ENCODE measurements at regions not wholly inside any gene's neighbourhood (a gene's known extent, or its start where the extent isn't known, plus 50 kb on each side); places are given as distances from the start of the nearest gene placed in this dataset.
A peak's percentile ranks its signal among the peaks of the same experiment; 100 is the strongest.

GRCh38 chr1:80059940-80060339 is 1053.4 kb upstream of the ADGRL4 start:
- WGBS: 64% methylated on average over 4 of the region's 4 CpGs

GRCh38 chr1:80056179-80056578 is 1049.6 kb upstream of the ADGRL4 start:
- H2AK5ac ChIP-seq (ENCODE audit: low read length, severe bottlenecking): no peak overlapping the region
- no peak overlapping the region for H3K4ac ChIP-seq (ENCODE audit: low read depth in 1 of 2, low read length in 2 of 2)
- no peak overlapping the region for H3K18ac ChIP-seq (ENCODE audit: low read depth in 1 of 2, low read length in 2 of 2)
- H3K4me3 ChIP-seq (ENCODE audit: insufficient read depth in 1 of 2, low read depth in 1 of 2, low read length in 2 of 2): no peak overlapping the region
- no peak overlapping the region for H3K23ac ChIP-seq (ENCODE audit: low read length in 2 of 2)
- no peaks in the 10 kb centered on the region for H3K9me3 ChIP-seq (ENCODE audit: control insufficient read depth, low read length)
- H4K8ac ChIP-seq (ENCODE audit: low read length): no peak overlapping the region
- no peak overlapping the region for H3K9ac ChIP-seq (ENCODE audit: low read length)
- no peak overlapping the region for H2BK15ac ChIP-seq (ENCODE audit: low read depth, poor library complexity, severe bottlenecking)
- H3K27me3 ChIP-seq (ENCODE audit: control insufficient read depth in 1 of 2, insufficient read depth in 1 of 2, low read length in 2 of 2): no peaks in the 10 kb centered on the region
- no peak overlapping the region for H3K27ac ChIP-seq (ENCODE audit: low read length, poor library complexity, severe bottlenecking)
- H2BK5ac ChIP-seq (ENCODE audit: low read depth, low read length, poor library complexity, severe bottlenecking): no peak overlapping the region
- no peak overlapping the region for H2BK120ac ChIP-seq (ENCODE audit: low read depth, low read length)
- H3K79me1 ChIP-seq (replicated peaks; ENCODE audit: low read length, poor library complexity, severe bottlenecking): no peaks in the 10 kb centered on the region
- H2BK12ac ChIP-seq (ENCODE audit: low read length in 2 of 2): no peak overlapping the region
- H3K4me2 ChIP-seq (ENCODE audit: low read length, poor library complexity, severe bottlenecking): no peak overlapping the region
- no peaks in the 10 kb centered on the region for H3K36me3 ChIP-seq (ENCODE audit: control insufficient read depth in 1 of 2, insufficient read depth in 2 of 2, low read depth in 1 of 2, low read length in 2 of 2)
- no peak overlapping the region for H2AFZ ChIP-seq (ENCODE audit: low read depth, low read length)
- no peak overlapping the region for H3K14ac ChIP-seq (ENCODE audit: low read length in 2 of 2)
- H4K91ac ChIP-seq (ENCODE audit: low read length): no peak overlapping the region
- peaks cover 7% of the 10 kb centered on the region for H3K4me1 ChIP-seq (ENCODE audit: control insufficient read depth, insufficient read depth, low read depth, low read length)
- DNase-seq: no peak

More at GRCh38 chr1:80059940-80060339, 1053.4 kb upstream of the ADGRL4 start:
- no peak overlapping the region for H2BK12ac ChIP-seq (ENCODE audit: low read length in 2 of 2)
- H2AFZ ChIP-seq (ENCODE audit: low read depth, low read length): no peak overlapping the region
- H3K9me3 ChIP-seq (ENCODE audit: control insufficient read depth, low read length): no peaks in the 10 kb centered on the region
- H3K27ac ChIP-seq (ENCODE audit: low read length, poor library complexity, severe bottlenecking): no peak overlapping the region
- H3K79me1 ChIP-seq (replicated peaks; ENCODE audit: low read length, poor library complexity, severe bottlenecking): no peaks in the 10 kb centered on the region
- H4K8ac ChIP-seq (ENCODE audit: low read length): no peak overlapping the region
- no peak overlapping the region for H2BK5ac ChIP-seq (ENCODE audit: low read depth, low read length, poor library complexity, severe bottlenecking)
- H3K14ac ChIP-seq (ENCODE audit: low read length in 2 of 2): no peak overlapping the region
- H3K4me2 ChIP-seq (ENCODE audit: low read length, poor library complexity, severe bottlenecking): no peak overlapping the region
- H2BK120ac ChIP-seq (ENCODE audit: low read depth, low read length): no peak overlapping the region
- H3K18ac ChIP-seq (ENCODE audit: low read depth in 1 of 2, low read length in 2 of 2): no peak overlapping the region
- no peak overlapping the region for H3K4me3 ChIP-seq (ENCODE audit: insufficient read depth in 1 of 2, low read depth in 1 of 2, low read length in 2 of 2)
- no peaks in the 10 kb centered on the region for H3K27me3 ChIP-seq (ENCODE audit: control insufficient read depth in 1 of 2, insufficient read depth in 1 of 2, low read length in 2 of 2)
- no peak for DNase-seq
- H2BK15ac ChIP-seq (ENCODE audit: low read depth, poor library complexity, severe bottlenecking): no peak overlapping the region
- no peak overlapping the region for H3K9ac ChIP-seq (ENCODE audit: low read length)
- no peaks in the 10 kb centered on the region for H3K36me3 ChIP-seq (ENCODE audit: control insufficient read depth in 1 of 2, insufficient read depth in 2 of 2, low read depth in 1 of 2, low read length in 2 of 2)
- H3K4me1 ChIP-seq (ENCODE audit: control insufficient read depth, insufficient read depth, low read depth, low read length): no peaks in the 10 kb centered on the region
- H3K23ac ChIP-seq (ENCODE audit: low read length in 2 of 2): no peak overlapping the region
- no peak overlapping the region for H2AK5ac ChIP-seq (ENCODE audit: low read length, severe bottlenecking)
- H4K91ac ChIP-seq (ENCODE audit: low read length): no peak overlapping the region
- no peak overlapping the region for H3K4ac ChIP-seq (ENCODE audit: low read depth in 1 of 2, low read length in 2 of 2)

- peak; percentile 77 for DNase-seq
- no peak overlapping the region for H4K91ac ChIP-seq (ENCODE audit: low read length)
- 72% methylated on average over 7 of the region's 7 CpGs for WGBS
- peak overlapping the region; percentile 11 for H3K27ac ChIP-seq (ENCODE audit: low read length, poor library complexity, severe bottlenecking)
- no peaks in the 10 kb centered on the region for H3K79me1 ChIP-seq (replicated peaks; ENCODE audit: low read length, poor library complexity, severe bottlenecking)
- H4K8ac ChIP-seq (ENCODE audit: low read length): no peak overlapping the region
- no peak overlapping the region for H2BK120ac ChIP-seq (ENCODE audit: low read depth, low read length)
- no peak overlapping the region for H2BK15ac ChIP-seq (ENCODE audit: low read depth, poor library complexity, severe bottlenecking)
- H3K4me2 ChIP-seq (ENCODE audit: low read length, poor library complexity, severe bottlenecking): no peak overlapping the region
- H3K14ac ChIP-seq (ENCODE audit: low read length in 2 of 2): no peak overlapping the region
- no peak overlapping the region for H2BK12ac ChIP-seq (ENCODE audit: low read length in 2 of 2)
- H3K4me1 ChIP-seq (ENCODE audit: control insufficient read depth, insufficient read depth, low read depth, low read length): peaks cover 7% of the 10 kb centered on the region
- H3K36me3 ChIP-seq (ENCODE audit: control insufficient read depth in 1 of 2, insufficient read depth in 2 of 2, low read depth in 1 of 2, low read length in 2 of 2): no peaks in the 10 kb centered on the region
- no peak overlapping the region for H3K18ac ChIP-seq (ENCODE audit: low read depth in 1 of 2, low read length in 2 of 2)
- no peak overlapping the region for H2AK5ac ChIP-seq (ENCODE audit: low read length, severe bottlenecking)
- H3K9ac ChIP-seq (ENCODE audit: low read length): no peak overlapping the region
- H3K4ac ChIP-seq (ENCODE audit: low read depth in 1 of 2, low read length in 2 of 2): peak overlapping the region in 1 of 2 experiments; percentile 26
- H3K27me3 ChIP-seq (ENCODE audit: control insufficient read depth in 1 of 2, insufficient read depth in 1 of 2, low read length in 2 of 2): no peaks in the 10 kb centered on the region
- H2BK5ac ChIP-seq (ENCODE audit: low read depth, low read length, poor library complexity, severe bottlenecking): no peak overlapping the region
- no peak overlapping the region for H3K4me3 ChIP-seq (ENCODE audit: insufficient read depth in 1 of 2, low read depth in 1 of 2, low read length in 2 of 2)
- no peak overlapping the region for H3K23ac ChIP-seq (ENCODE audit: low read length in 2 of 2)
- no peak overlapping the region for H2AFZ ChIP-seq (ENCODE audit: low read depth, low read length)
- no peaks in the 10 kb centered on the region for H3K9me3 ChIP-seq (ENCODE audit: control insufficient read depth, low read length)
These were observed 1047.6 kb upstream of the ADGRL4 start for GRCh38 chr1:80054129-80054528.

- no peak overlapping the region for H3K23ac ChIP-seq (ENCODE audit: low read length in 2 of 2)
- H3K4ac ChIP-seq (ENCODE audit: low read depth in 1 of 2, low read length in 2 of 2): peak overlapping the region in 1 of 2 experiments; percentile 26
- no peaks in the 10 kb centered on the region for H3K9me3 ChIP-seq (ENCODE audit: control insufficient read depth, low read length)
- H4K8ac ChIP-seq (ENCODE audit: low read length): no peak overlapping the region
- H2AFZ ChIP-seq (ENCODE audit: low read depth, low read length): no peak overlapping the region
- WGBS: 93% methylated on average over 12 of the region's 14 CpGs
- no peak overlapping the region for H3K9ac ChIP-seq (ENCODE audit: low read length)
- H3K27ac ChIP-seq (ENCODE audit: low read length, poor library complexity, severe bottlenecking): no peak overlapping the region
- H3K18ac ChIP-seq (ENCODE audit: low read depth in 1 of 2, low read length in 2 of 2): no peak overlapping the region
- no peaks in the 10 kb centered on the region for H3K79me1 ChIP-seq (replicated peaks; ENCODE audit: low read length, poor library complexity, severe bottlenecking)
- no peak overlapping the region for H3K4me3 ChIP-seq (ENCODE audit: insufficient read depth in 1 of 2, low read depth in 1 of 2, low read length in 2 of 2)
- H4K91ac ChIP-seq (ENCODE audit: low read length): no peak overlapping the region
- H2BK5ac ChIP-seq (ENCODE audit: low read depth, low read length, poor library complexity, severe bottlenecking): no peak overlapping the region
- H2BK15ac ChIP-seq (ENCODE audit: low read depth, poor library complexity, severe bottlenecking): no peak overlapping the region
- no peak overlapping the region for H3K4me2 ChIP-seq (ENCODE audit: low read length, poor library complexity, severe bottlenecking)
- H3K27me3 ChIP-seq (ENCODE audit: control insufficient read depth in 1 of 2, insufficient read depth in 1 of 2, low read length in 2 of 2): no peaks in the 10 kb centered on the region
- H2BK120ac ChIP-seq (ENCODE audit: low read depth, low read length): no peak overlapping the region
- H3K36me3 ChIP-seq (ENCODE audit: control insufficient read depth in 1 of 2, insufficient read depth in 2 of 2, low read depth in 1 of 2, low read length in 2 of 2): no peaks in the 10 kb centered on the region
- H2BK12ac ChIP-seq (ENCODE audit: low read length in 2 of 2): no peak overlapping the region
- H3K14ac ChIP-seq (ENCODE audit: low read length in 2 of 2): no peak overlapping the region
- no peak overlapping the region for H2AK5ac ChIP-seq (ENCODE audit: low read length, severe bottlenecking)
- no peak for DNase-seq
- H3K4me1 ChIP-seq (ENCODE audit: control insufficient read depth, insufficient read depth, low read depth, low read length): peaks cover 7% of the 10 kb centered on the region
These were observed 1047.1 kb upstream of the ADGRL4 start for GRCh38 chr1:80053613-80054012.

Measured in mesenchymal stem cell (in vitro differentiated cells and primary cell).